ENCODE measurements at regions not wholly inside any gene's neighbourhood (a gene's known extent, or its start where the extent isn't known, plus 50 kb on each side); places are given as distances from the start of the nearest gene placed in this dataset.

- DNase-seq: peak; percentile 94
Measured at GRCh38 chr5:42908509-42909488, 97.1 kb upstream of the SELENOP start.

GRCh38 chr5:42908086-42908485 is 96.4 kb upstream of the SELENOP start:
- CTCF ChIA-PET: interaction anchor here (0.8 to 2.2 kb wide), 13 partner anchors 18 to 482 kb away, joined by 3 to 16 read pairs (median 3); no protein-coding TSS in a partner anchor
- Mint-ChIP-seq H3K4me3 (peak overlapping the region; percentile 90), H3K9me3 (ENCODE audit: low read depth) (no peaks in the 10 kb centered on the region), H3K4me1 (peaks cover 17% of the 10 kb centered on the region), H3K36me3 (no peaks in the 10 kb centered on the region), H3K27ac (no peak overlapping the region), H3K27me3 (peaks cover 30% of the 10 kb centered on the region)
- DNase-seq (no peak), ATAC-seq (no peak)

More at GRCh38 chr5:42908509-42909488, 97.1 kb upstream of the SELENOP start:
- CTCF ChIA-PET: interaction anchor here (0.5 to 4.6 kb wide), 36 partner anchors 10 to 1005 kb away, joined by 3 to 44 read pairs (median 4); partner anchors contain the start of genes RIMOC1 and ZNF131
- no peaks in the 10 kb centered on the region for H3K9me3 Mint-ChIP-seq (ENCODE audit: low read depth)
- peaks cover 30% of the 10 kb centered on the region for H3K27me3 Mint-ChIP-seq
- peaks cover 17% of the 10 kb centered on the region for H3K4me1 Mint-ChIP-seq
- peak overlapping the region; percentile 79 for H3K27ac Mint-ChIP-seq
- peak overlapping the region; percentile 90 for H3K4me3 Mint-ChIP-seq
- no peaks in the 10 kb centered on the region for H3K36me3 Mint-ChIP-seq
- ATAC-seq: peak; percentile 95

- DNase-seq (no peak), ATAC-seq (no peak)
- Mint-ChIP-seq H3K27me3 (peaks cover 30% of the 10 kb centered on the region), H3K4me1 (peaks cover 13% of the 10 kb centered on the region), H3K36me3 (no peaks in the 10 kb centered on the region), H3K9me3 (ENCODE audit: low read depth) (no peaks in the 10 kb centered on the region), H3K4me3 (no peak overlapping the region), H3K27ac (no peak overlapping the region)
- CTCF ChIA-PET: no interaction called here
Measured at GRCh38 chr5:42905827-42906226, 94.1 kb upstream of the SELENOP start.

- CTCF ChIA-PET: no interaction called here
- H3K36me3 Mint-ChIP-seq: no peaks in the 10 kb centered on the region
- ATAC-seq (no peak), DNase-seq (no peak)
- no peaks in the 10 kb centered on the region for H3K4me1 Mint-ChIP-seq
- H3K4me3 Mint-ChIP-seq: no peak overlapping the region
- H3K9me3 Mint-ChIP-seq (ENCODE audit: low read depth): no peaks in the 10 kb centered on the region
- peaks cover 15% of the 10 kb centered on the region for H3K27me3 Mint-ChIP-seq
- H3K27ac Mint-ChIP-seq: no peak overlapping the region
Measured at GRCh38 chr5:42900734-42901133, 89.0 kb upstream of the SELENOP start.

- ATAC-seq: no peak
- CTCF ChIA-PET: interaction anchor here (2.8 kb wide), 1 partner anchor 10 kb away, joined by 9 read pairs; no protein-coding TSS in a partner anchor
- no peaks in the 10 kb centered on the region for H3K36me3 Mint-ChIP-seq
Measured at GRCh38 chr5:42898760-42899159, 87.1 kb upstream of the SELENOP start.

GRCh38 chr5:42896523-42896922 is 84.8 kb upstream of the SELENOP start:
- ATAC-seq: no peak

More at GRCh38 chr5:42898760-42899159, 87.1 kb upstream of the SELENOP start:
- Mint-ChIP-seq H3K9me3 (ENCODE audit: low read depth) (no peaks in the 10 kb centered on the region), H3K4me1 (no peaks in the 10 kb centered on the region), H3K27me3 (peaks cover 11% of the 10 kb centered on the region), H3K27ac (no peak overlapping the region), H3K4me3 (no peak overlapping the region)
- no peak for DNase-seq

GRCh38 chr5:42894057-42894456 is 82.4 kb upstream of the SELENOP start:
- Mint-ChIP-seq H3K27me3 (peaks cover 13% of the 10 kb centered on the region), H3K27ac (no peak overlapping the region), H3K9me3 (ENCODE audit: low read depth) (no peaks in the 10 kb centered on the region), H3K36me3 (no peaks in the 10 kb centered on the region), H3K4me3 (no peak overlapping the region), H3K4me1 (no peaks in the 10 kb centered on the region)
- no peak for DNase-seq
- CTCF ChIA-PET: no interaction called here
- no peak for ATAC-seq

More at GRCh38 chr5:42896523-42896922, 84.8 kb upstream of the SELENOP start:
- Mint-ChIP-seq H3K27me3 (peaks cover 13% of the 10 kb centered on the region), H3K27ac (no peak overlapping the region), H3K4me1 (no peaks in the 10 kb centered on the region), H3K4me3 (no peak overlapping the region), H3K36me3 (no peaks in the 10 kb centered on the region), H3K9me3 (ENCODE audit: low read depth) (no peaks in the 10 kb centered on the region)
- CTCF ChIA-PET: no interaction called here
- no peak for DNase-seq

- ATAC-seq (peak; percentile 94), DNase-seq (peak; percentile 80)
- Mint-ChIP-seq H3K27ac (no peak overlapping the region), H3K4me1 (no peaks in the 10 kb centered on the region), H3K27me3 (peaks cover 13% of the 10 kb centered on the region), H3K9me3 (ENCODE audit: low read depth) (no peaks in the 10 kb centered on the region), H3K4me3 (no peak overlapping the region), H3K36me3 (no peaks in the 10 kb centered on the region)
- CTCF ChIA-PET: interaction anchor here (0.7 to 2.1 kb wide), 24 partner anchors 9 to 885 kb away, joined by 3 to 13 read pairs (median 4); partner anchors contain the start of gene GHR
Measured at GRCh38 chr5:42889311-42889933, 77.7 kb upstream of the SELENOP start.

- DNase-seq (no peak), ATAC-seq (no peak)
- Mint-ChIP-seq H3K9me3 (ENCODE audit: low read depth) (no peaks in the 10 kb centered on the region), H3K36me3 (no peaks in the 10 kb centered on the region), H3K4me3 (no peak overlapping the region), H3K4me1 (no peaks in the 10 kb centered on the region), H3K27me3 (peaks cover 15% of the 10 kb centered on the region), H3K27ac (no peak overlapping the region)
- CTCF ChIA-PET: interaction anchor here (1.0 to 2.1 kb wide), 13 partner anchors 8 to 884 kb away, joined by 3 to 13 read pairs (median 5); partner anchors contain the start of gene GHR
Measured at GRCh38 chr5:42888771-42889170, 77.1 kb upstream of the SELENOP start.

GRCh38 chr5:42887575-42887974 is 75.9 kb upstream of the SELENOP start:
- H3K36me3 Mint-ChIP-seq: no peaks in the 10 kb centered on the region
- H3K4me1 Mint-ChIP-seq: no peaks in the 10 kb centered on the region
- no peak overlapping the region for H3K27ac Mint-ChIP-seq
- CTCF ChIA-PET: no interaction called here
- ATAC-seq: no peak
- DNase-seq: no peak
- no peak overlapping the region for H3K4me3 Mint-ChIP-seq
- H3K27me3 Mint-ChIP-seq: peaks cover 15% of the 10 kb centered on the region
- no peaks in the 10 kb centered on the region for H3K9me3 Mint-ChIP-seq (ENCODE audit: low read depth)

- Mint-ChIP-seq H3K4me3 (no peak overlapping the region), H3K27ac (no peak overlapping the region), H3K36me3 (no peaks in the 10 kb centered on the region), H3K9me3 (ENCODE audit: low read depth) (no peaks in the 10 kb centered on the region), H3K4me1 (no peaks in the 10 kb centered on the region), H3K27me3 (peaks cover 15% of the 10 kb centered on the region)
- CTCF ChIA-PET: interaction anchor here (1.0 kb wide), 1 partner anchor 218 kb away, joined by 3 read pairs; no protein-coding TSS in a partner anchor
- no peak for DNase-seq
- ATAC-seq: no peak
Measured at GRCh38 chr5:42887097-42887496, 75.4 kb upstream of the SELENOP start.

- H3K36me3 Mint-ChIP-seq: no peaks in the 10 kb centered on the region
- CTCF ChIA-PET: interaction anchor here (1.0 kb wide), 1 partner anchor 218 kb away, joined by 3 read pairs; no protein-coding TSS in a partner anchor
- no peak for ATAC-seq
- no peaks in the 10 kb centered on the region for H3K9me3 Mint-ChIP-seq (ENCODE audit: low read depth)
- no peak overlapping the region for H3K27ac Mint-ChIP-seq
- no peak overlapping the region for H3K4me3 Mint-ChIP-seq
- DNase-seq: no peak
- H3K4me1 Mint-ChIP-seq: no peaks in the 10 kb centered on the region
- peaks cover 14% of the 10 kb centered on the region for H3K27me3 Mint-ChIP-seq
Measured at GRCh38 chr5:42886635-42887034, 74.9 kb upstream of the SELENOP start.

- Mint-ChIP-seq H3K36me3 (no peaks in the 10 kb centered on the region), H3K4me3 (no peak overlapping the region), H3K9me3 (ENCODE audit: low read depth) (no peaks in the 10 kb centered on the region), H3K27me3 (peaks cover 11% of the 10 kb centered on the region), H3K27ac (no peak overlapping the region), H3K4me1 (no peaks in the 10 kb centered on the region)
- ATAC-seq (no peak), DNase-seq (no peak)
- CTCF ChIA-PET: no interaction called here
Measured at GRCh38 chr5:42884326-42884725, 72.6 kb upstream of the SELENOP start.

Data from activated CD8-positive, alpha-beta memory T cell treated with anti-CD3 and anti-CD28 coated beads, Interleukin-2, amount 10 ng/mL, durations not matched to agents 7 days and 5 days (primary cell).